GM12878 (cell line): ENCODE measurements at regions not wholly inside any gene's neighbourhood (a gene's known extent, or its start where the extent isn't known, plus 50 kb on each side); places are given as distances from the start of the nearest gene placed in this dataset.

Experiments used
- ATAC-seq: fragments of 200-7000 bp; cut with Tn5 transposase; 3 replicates; pipeline ENCODE4 v1.9.1; 2020; ENCODE audit warnings: mild to moderate bottlenecking, moderate library complexity
- BruUV-seq: library from RNA; stranded (reverse); fragments of 400-500 nt; replicated peaks from 2 replicates; lab custom pipeline; 2021; lab: Mats Ljungman, UMichigan
- CTCF ChIA-PET: fragments of 300-600 bp; sonication (Branson Sonifier 250); formaldehyde crosslinking; extraction: SDS; loops from one replicate; lab custom pipeline; 2021; ENCODE audit warnings: inconsistent platforms; lab: Yijun Ruan, JAX
- POLR2A ChIA-PET: fragments of 350-600 bp; formaldehyde crosslinking; extraction: SDS; loops from one replicate; lab custom pipeline; 2021; ENCODE audit warnings: inconsistent platforms; lab: Charles Lee
- RAD21 ChIA-PET: fragments of 300-600 bp; sonication (Branson Sonifier 250); formaldehyde crosslinking; loops from one replicate; lab custom pipeline; 2023; ENCODE audit warnings: antibody characterized with exemption; ENCODE audit not compliant: unreplicated experiment; lab: Charles Lee
- SMC1A ChIA-PET: fragments of 300-600 bp; sonication (Branson Sonifier 250); formaldehyde crosslinking; loops from one replicate; lab custom pipeline; 2023; ENCODE audit not compliant: unreplicated experiment, uncharacterized antibody; lab: Charles Lee
- DNase-seq: peaks from one replicate; pipeline ENCODE4 v3.0.0-alpha.2; 2011; ENCODE audit warnings: low read depth, low spot score
- FAIRE-seq: peaks from 3 replicates; lab custom pipeline; 2011; peaks lifted over from hg19 to GRCh38; lab: Jason Lieb, UNC
- H2AFZ ChIP-seq: 2 replicates; pipeline ENCODE4 v1.6.0; 2011; ENCODE audit warnings: low read depth, low read length, control low read depth; ENCODE audit not compliant: control insufficient read depth
- H3K27ac ChIP-seq: 2 replicates; pipeline ENCODE4 v1.5.1; 2011; ENCODE audit warnings: control low read depth; ENCODE audit not compliant: control insufficient read depth, insufficient read depth
- H3K27me3 ChIP-seq, 2 experiments: replicated peaks in 1 of 2; 2 replicates each; pipeline versions ENCODE4 v1.6.0 to v1.6.1; 2011; ENCODE audit warnings: low read length in 1 of 2; ENCODE audit not compliant: control insufficient read depth in 2 of 2, insufficient read depth in 2 of 2
- H3K36me3 ChIP-seq, 2 experiments: 2 replicates each; pipeline ENCODE4 v1.5.1; 2011; ENCODE audit warnings: low read length in 1 of 2; ENCODE audit not compliant: control insufficient read depth in 2 of 2, insufficient read depth in 2 of 2
- H3K4me1 ChIP-seq: 2 replicates; pipeline ENCODE4 v1.6.1; 2011; ENCODE audit warnings: mild to moderate bottlenecking, low read length, moderate library complexity, mixed read lengths; ENCODE audit not compliant: control insufficient read depth, insufficient read depth
- H3K4me2 ChIP-seq: 2 replicates; pipeline ENCODE4 v1.6.0; 2011; ENCODE audit warnings: control low read depth; ENCODE audit not compliant: control insufficient read depth, insufficient read depth
- H3K4me3 ChIP-seq: fragments of 200-600 bp; sonication (generic); 2 replicates; pipeline ENCODE4 v1.5.1; 2016
- H3K79me2 ChIP-seq: 2 replicates; pipeline ENCODE4 v1.6.0; 2011; ENCODE audit warnings: low read length; ENCODE audit not compliant: control insufficient read depth, insufficient read depth
- H3K9ac ChIP-seq: 2 replicates; pipeline ENCODE4 v1.8.0; 2011; ENCODE audit warnings: low read length, control low read depth, mixed read lengths; ENCODE audit not compliant: control insufficient read depth, insufficient read depth
- H3K9me3 ChIP-seq: replicated peaks from 3 replicates; pipeline ENCODE4 v1.5.1; 2011; ENCODE audit warnings: mild to moderate bottlenecking, low read length; ENCODE audit not compliant: control insufficient read depth, insufficient read depth
- H4K20me1 ChIP-seq: 2 replicates; pipeline ENCODE4 v1.6.0; 2011; ENCODE audit not compliant: control insufficient read depth, insufficient read depth
- CREB1 ChIP-seq: IDR thresholded peaks from 2 replicates; pipeline ENCODE4 v1.6.1; 2012; ENCODE audit warnings: low read depth, mild to moderate bottlenecking, inconsistent platforms
- SMAD5 ChIP-seq: IDR thresholded peaks from 2 replicates; pipeline ENCODE4 v1.6.1; 2016; ENCODE audit warnings: antibody characterized with exemption, low read depth
- ZNF687 ChIP-seq: fragments of 450-650 bp; IDR thresholded peaks from 2 replicates; pipeline ENCODE4 v1.6.1; 2017; ENCODE audit warnings: mild to moderate bottlenecking, moderate library complexity
- ZSCAN29 ChIP-seq: fragments of 450-650 bp; IDR thresholded peaks from 2 replicates; pipeline ENCODE4 v1.6.1; 2017; ENCODE audit warnings: mild to moderate bottlenecking, moderate library complexity
- WGBS: methylation state at CpG from one replicate; pipeline ENCODE4 v1.1.6; 2016; ENCODE audit warnings: low lambda C conversion rate; ENCODE audit not compliant: insufficient replicate concordance, insufficient coverage; ENCODE audit errors: missing lambda C conversion rate; 5-methylcytosine and 5-hydroxymethylcytosine counted together
- in situ Hi-C: fragments of 300-500 bp; cut with MboI; formaldehyde crosslinking; loops from 9 replicates; pipeline ENCODE4 v1.14.3; 2018; ENCODE audit warnings: mixed read lengths
- intact Hi-C: fragments of 100-400 bp; cut with micrococcal nuclease; formaldehyde crosslinking; loops from one replicate; pipeline ENCODE4 v1.14.2; 2022; ENCODE audit not compliant: unreplicated experiment

DNA sequence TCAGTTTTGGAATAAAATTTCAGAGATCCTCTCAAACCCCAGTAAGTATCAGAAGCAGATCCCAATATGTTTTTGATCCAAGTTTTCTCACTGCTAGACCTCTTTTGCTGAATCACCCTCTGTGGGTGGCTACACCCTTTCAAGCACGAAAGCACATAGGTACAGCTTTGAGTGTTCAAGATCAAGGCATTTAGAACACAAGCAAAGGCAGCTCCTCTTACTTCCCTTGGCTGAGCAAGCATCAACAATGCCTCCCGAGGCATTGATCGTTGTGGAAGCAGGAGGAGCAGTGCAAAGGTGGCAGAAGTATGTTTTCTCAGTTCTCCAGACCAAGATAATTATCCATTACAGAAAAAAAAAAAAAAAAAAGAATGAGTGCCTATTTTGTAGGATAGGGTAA lies 72.0 kb upstream of the TSPAN7 start:
- no peaks in the 10 kb centered on the region for H3K9me3 ChIP-seq
- H3K27ac ChIP-seq: no peak overlapping the region
- FAIRE-seq (no peak), ATAC-seq (no peak), DNase-seq (no peak)
- ChIA-PET RAD21 (no interaction called here), POLR2A (no interaction called here), SMC1A (interaction anchor here (0.9 kb wide), 1 partner anchor 121 kb away, joined by 3 read pairs; no protein-coding TSS in a partner anchor), CTCF (no interaction called here)
- H3K27me3 ChIP-seq: no peaks in the 10 kb centered on the region
- no peaks in the 10 kb centered on the region for H3K79me2 ChIP-seq
- intact Hi-C loops (no loop called here), in situ Hi-C loops (no loop called here)
- no peak overlapping the region for H3K4me2 ChIP-seq
- no peaks in the 10 kb centered on the region for H4K20me1 ChIP-seq
- no TSS peak for BruUV-seq
- no peak overlapping the region for H3K9ac ChIP-seq
- H2AFZ ChIP-seq: no peak overlapping the region
- H3K4me3 ChIP-seq: no peak overlapping the region
- TF ChIP-seq SMAD5 (no peak), ZSCAN29 (no peak), ZNF687 (no peak), CREB1 (no peak)
- H3K4me1 ChIP-seq: no peaks in the 10 kb centered on the region
- 0% methylated on average over 3 of the region's 3 CpGs for WGBS
- H3K36me3 ChIP-seq: no peaks in the 10 kb centered on the region
